ENCODE measurements at regions not wholly inside any gene's neighbourhood (a gene's known extent, or its start where the extent isn't known, plus 50 kb on each side); places are given as distances from the start of the nearest gene placed in this dataset.

DNA sequence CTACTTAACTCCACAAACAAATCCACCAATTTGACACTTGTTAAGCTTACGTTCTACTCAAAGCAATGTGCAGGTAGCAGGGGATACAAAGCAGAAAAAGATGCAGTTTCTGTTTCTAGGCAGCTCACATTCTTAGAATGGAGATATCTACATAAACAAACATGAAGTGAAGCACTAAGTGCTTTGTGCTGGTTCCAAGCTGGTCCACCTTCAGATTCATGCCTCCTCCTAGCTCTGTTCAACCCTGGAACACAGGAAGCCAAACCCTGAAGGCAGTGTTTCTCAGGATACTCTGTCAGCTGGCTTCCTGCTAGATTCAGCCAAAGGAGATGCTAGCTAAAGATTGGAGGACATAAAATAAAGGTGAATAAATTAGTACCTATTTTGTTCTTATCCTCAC, 55.3 kb upstream of the NOL4 start:
- no peak for DNase-seq (ENCODE audit: low spot score)
- no peak for TF ChIP-seq CTCF (IDR thresholded peaks at IDR 0.05; ENCODE audit: borderline replicate concordance, control extremely low read depth, extremely low read depth, insufficient read depth, missing control alignments)
- in situ Hi-C loops (cut with MboI; ENCODE audit: low sequenced_read_pairs, unreplicated experiment) = no loop called here

GRCh38 chr18:34280653-34281052, 55.9 kb upstream of the NOL4 start:
- no peak for TF ChIP-seq CTCF (IDR thresholded peaks at IDR 0.05; ENCODE audit: borderline replicate concordance, control extremely low read depth, extremely low read depth, insufficient read depth, missing control alignments)
- in situ Hi-C loops (cut with MboI; ENCODE audit: low sequenced_read_pairs, unreplicated experiment) = no loop called here
- DNase-seq (ENCODE audit: low spot score) = no peak

- no peak for DNase-seq (ENCODE audit: low spot score)
- TF ChIP-seq CTCF (IDR thresholded peaks at IDR 0.05; ENCODE audit: borderline replicate concordance, control extremely low read depth, extremely low read depth, insufficient read depth, missing control alignments) = no peak
- in situ Hi-C loops (cut with MboI; ENCODE audit: low sequenced_read_pairs, unreplicated experiment) = no loop called here
These were observed 56.6 kb upstream of the NOL4 start for GRCh38 chr18:34281290-34281689.

GRCh38 chr18:34281722-34282121, 57.0 kb upstream of the NOL4 start:
- no peak for DNase-seq (ENCODE audit: low spot score)
- no peak for TF ChIP-seq CTCF (IDR thresholded peaks at IDR 0.05; ENCODE audit: borderline replicate concordance, control extremely low read depth, extremely low read depth, insufficient read depth, missing control alignments)
- in situ Hi-C loops (cut with MboI; ENCODE audit: low sequenced_read_pairs, unreplicated experiment) = no loop called here

- no peak for DNase-seq (ENCODE audit: low spot score)
- in situ Hi-C loops (cut with MboI; ENCODE audit: low sequenced_read_pairs, unreplicated experiment) = no loop called here
These were observed 58.8 kb upstream of the NOL4 start for GRCh38 chr18:34283506-34283905.

DNA sequence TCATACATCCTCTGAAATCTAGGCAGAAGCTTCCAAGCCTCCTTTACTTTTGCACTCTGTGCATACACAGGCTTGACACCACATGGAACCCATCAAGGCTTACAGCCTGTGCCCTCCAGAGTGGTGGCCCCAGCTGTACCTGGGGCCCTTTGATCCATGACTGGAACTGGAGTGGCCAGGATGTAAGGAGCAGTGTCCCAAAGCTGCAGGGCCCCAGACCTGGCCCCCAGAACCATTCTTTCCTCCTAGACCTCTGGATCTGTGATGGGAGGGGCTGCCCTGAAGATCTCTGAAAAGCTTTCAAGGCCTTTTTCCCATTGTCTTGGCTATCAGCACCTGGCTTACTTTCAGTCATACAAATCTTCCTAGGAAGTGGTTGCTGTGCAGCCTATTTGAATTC, 63.1 kb upstream of the NOL4 start:
- no peak for DNase-seq (ENCODE audit: low spot score)
- no peak for TF ChIP-seq CTCF (IDR thresholded peaks at IDR 0.05; ENCODE audit: borderline replicate concordance, control extremely low read depth, extremely low read depth, insufficient read depth, missing control alignments)
- in situ Hi-C loops (cut with MboI; ENCODE audit: low sequenced_read_pairs, unreplicated experiment) = no loop called here

More at GRCh38 chr18:34283506-34283905, 58.8 kb upstream of the NOL4 start:
- no peak for TF ChIP-seq CTCF (IDR thresholded peaks at IDR 0.05; ENCODE audit: borderline replicate concordance, control extremely low read depth, extremely low read depth, insufficient read depth, missing control alignments)

DNA sequence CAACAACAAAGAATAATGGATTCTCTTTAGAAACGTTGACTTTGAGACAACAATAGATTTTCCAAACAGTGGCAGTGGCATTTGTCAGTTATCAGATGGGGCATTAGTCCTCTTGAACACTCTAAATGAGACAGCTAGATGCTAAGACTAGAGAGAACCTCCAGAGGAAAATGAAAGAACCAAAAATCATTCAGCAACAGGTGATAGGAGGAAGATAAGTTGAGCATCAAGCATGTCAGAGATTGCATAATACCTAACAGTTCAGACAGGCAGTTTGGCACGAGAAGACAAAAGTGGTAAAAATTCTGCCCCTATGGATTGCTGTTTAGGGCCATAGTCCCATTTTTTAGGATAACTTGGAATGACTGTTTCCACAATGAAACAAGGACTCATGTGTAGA, 67.9 kb upstream of the NOL4 start:
- DNase-seq (ENCODE audit: low spot score) = no peak
- in situ Hi-C loops (cut with MboI; ENCODE audit: low sequenced_read_pairs, unreplicated experiment) = no loop called here
- TF ChIP-seq CTCF (IDR thresholded peaks at IDR 0.05; ENCODE audit: borderline replicate concordance, control extremely low read depth, extremely low read depth, insufficient read depth, missing control alignments) = no peak
